NCI-H2196 treated with DMSO at 0.1 percent for 48 hours (cell line): ENCODE measurements at regions not wholly inside any gene's neighbourhood (a gene's known extent, or its start where the extent isn't known, plus 50 kb on each side); places are given as distances from the start of the nearest gene placed in this dataset.

ENCODE experiments used
- DNase-seq: peaks from one replicate; lab custom pipeline; 2025; ENCODE audit not compliant: unreplicated experiment; lab: John Stamatoyannopoulos, UW

GRCh38 chr16:88315543-88316105 is 67.1 kb upstream of the ZNF469 start:
- no peak for DNase-seq

GRCh38 chr16:88316151-88316550 is 66.6 kb upstream of the ZNF469 start:
- no peak for DNase-seq

GRCh38 chr16:88316941-88317612 is 65.7 kb upstream of the ZNF469 start:
- no peak for DNase-seq

GRCh38 chr16:88317613-88317965 is 65.2 kb upstream of the ZNF469 start:
- no peak for DNase-seq

- DNase-seq = no peak
Measured at GRCh38 chr16:88318051-88318450, 64.7 kb upstream of the ZNF469 start.

GRCh38 chr16:88318521-88318920 is 64.2 kb upstream of the ZNF469 start:
- DNase-seq = no peak

GRCh38 chr16:88319116-88319965 is 63.4 kb upstream of the ZNF469 start:
- no peak for DNase-seq

GRCh38 chr16:88320947-88321634 is 61.7 kb upstream of the ZNF469 start:
- DNase-seq = no peak

GRCh38 chr16:88321635-88322499 is 60.9 kb upstream of the ZNF469 start:
- DNase-seq = no peak

GRCh38 chr16:88322500-88322970 is 60.2 kb upstream of the ZNF469 start:
- DNase-seq = no peak

- no peak for DNase-seq
Measured at GRCh38 chr16:88323041-88323440, 59.7 kb upstream of the ZNF469 start.

- DNase-seq = no peak
Measured at GRCh38 chr16:88323546-88324330, 59.0 kb upstream of the ZNF469 start.

GRCh38 chr16:88325087-88325750 is 57.5 kb upstream of the ZNF469 start:
- DNase-seq = no peak

GRCh38 chr16:88325976-88326375 is 56.8 kb upstream of the ZNF469 start:
- no peak for DNase-seq

GRCh38 chr16:88326611-88327485 is 55.9 kb upstream of the ZNF469 start:
- DNase-seq = no peak

- DNase-seq = no peak
Measured at GRCh38 chr16:88327561-88328312, 55.0 kb upstream of the ZNF469 start.

- DNase-seq = no peak
Measured at GRCh38 chr16:88328313-88328980, 54.3 kb upstream of the ZNF469 start.
